ENCODE measurements at regions not wholly inside any gene's neighbourhood (a gene's known extent, or its start where the extent isn't known, plus 50 kb on each side); places are given as distances from the start of the nearest gene placed in this dataset.

DNA sequence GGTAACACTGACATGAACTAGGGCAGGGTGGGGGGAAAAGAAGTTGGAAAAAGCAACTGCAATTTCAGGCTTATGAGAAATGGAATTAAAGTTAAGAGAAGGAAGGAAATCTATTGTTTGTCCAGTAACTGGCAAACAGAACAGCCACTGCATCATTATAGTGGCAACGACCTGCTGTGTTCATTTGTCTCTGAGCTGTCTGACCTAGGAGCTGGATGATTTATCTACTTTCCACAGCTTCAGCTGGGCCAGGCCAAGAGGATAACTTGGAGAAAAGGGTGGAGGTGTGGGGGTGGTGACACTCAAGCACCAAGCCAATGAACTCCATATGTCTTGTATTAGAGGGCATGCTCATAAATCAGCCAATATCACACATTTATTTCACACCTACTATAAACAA is 291.5 kb upstream of the KLHL29 start:
- TF ChIP-seq CTCF (IDR thresholded peaks at IDR 0.05; ENCODE audit: low read depth, low read length): no peak
- no peak for TF ChIP-seq EZH2phosphoT487 (IDR thresholded peaks at IDR 0.05; ENCODE audit: low read depth)
